ENCODE measurements at regions not wholly inside any gene's neighbourhood (a gene's known extent, or its start where the extent isn't known, plus 50 kb on each side); places are given as distances from the start of the nearest gene placed in this dataset.

- no peak for DNase-seq (ENCODE audit: low read depth)
- no peak overlapping the region for H3K4me3 ChIP-seq (ENCODE audit: control insufficient read depth, low read depth, low read length)
- TF ChIP-seq CTCF (conservative IDR thresholded peaks at IDR 0.05; ENCODE audit: control insufficient read depth, insufficient read depth, low read depth, low read length), result no peak
These were observed 72.0 kb downstream of the SYNE3 start for GRCh38 chr14:95444132-95445129.

DNA sequence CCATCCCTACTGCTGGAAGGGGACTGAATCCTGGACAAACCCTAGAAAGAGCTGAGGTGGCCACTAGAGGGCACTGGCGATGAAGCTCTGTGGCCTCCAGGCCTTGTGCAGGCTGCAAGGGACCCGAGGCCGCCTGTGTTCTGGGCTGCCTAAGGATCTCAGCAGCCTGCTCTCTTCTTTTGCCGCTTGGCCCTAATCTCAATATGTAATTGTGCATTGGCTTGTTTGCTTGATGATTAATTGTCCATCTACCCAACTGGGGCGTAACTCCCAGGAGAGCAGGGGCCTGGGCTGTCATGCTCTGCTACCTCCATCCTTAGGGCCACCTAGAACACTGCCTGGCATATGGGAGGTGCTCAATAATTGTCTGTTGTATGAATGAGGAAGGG is 73.8 kb downstream of the SYNE3 start:
- no peak overlapping the region for H3K4me3 ChIP-seq (ENCODE audit: control insufficient read depth, low read depth, low read length)
- peak; percentile 81 for DNase-seq (ENCODE audit: low read depth)
- TF ChIP-seq CTCF (conservative IDR thresholded peaks at IDR 0.05; ENCODE audit: control insufficient read depth, insufficient read depth, low read depth, low read length), result peak; percentile 93

DNA sequence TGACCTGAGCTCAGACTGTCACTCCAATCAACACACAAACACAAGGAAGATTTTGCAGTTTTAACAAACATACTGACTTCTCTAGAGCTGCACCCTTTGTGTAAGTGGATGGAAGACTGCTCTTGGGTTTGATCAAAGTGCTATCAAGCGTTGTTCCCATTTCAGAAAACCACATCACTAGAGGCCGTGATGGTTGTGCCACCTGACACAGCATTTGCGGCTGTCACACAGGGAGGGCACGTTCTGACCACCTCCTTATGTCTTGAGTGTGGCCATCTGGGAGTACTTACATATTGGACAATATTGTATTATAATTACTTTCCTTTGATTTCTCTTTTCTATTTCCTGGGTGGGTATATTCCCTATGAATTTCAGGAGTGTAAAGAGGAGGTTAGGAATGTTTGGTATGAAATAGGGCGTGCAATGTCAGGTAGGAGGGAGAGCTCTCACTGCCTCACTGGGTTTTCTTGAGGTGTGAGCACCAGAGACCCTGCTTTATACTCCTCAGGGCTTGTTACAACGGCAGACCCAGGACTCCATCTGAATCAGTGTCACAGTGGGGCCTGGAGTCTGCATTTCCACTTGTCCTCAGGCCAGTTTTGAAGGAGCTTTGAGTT is 74.3 kb downstream of the SYNE3 start:
- TF ChIP-seq CTCF (conservative IDR thresholded peaks at IDR 0.05; ENCODE audit: control insufficient read depth, insufficient read depth, low read depth, low read length), result no peak
- DNase-seq (ENCODE audit: low read depth), result no peak
- no peak overlapping the region for H3K4me3 ChIP-seq (ENCODE audit: control insufficient read depth, low read depth, low read length)

GRCh38 chr14:95440951-95441350 is 75.5 kb downstream of the SYNE3 start:
- no peak overlapping the region for H3K4me3 ChIP-seq (ENCODE audit: control insufficient read depth, low read depth, low read length)
- no peak for TF ChIP-seq CTCF (conservative IDR thresholded peaks at IDR 0.05; ENCODE audit: control insufficient read depth, insufficient read depth, low read depth, low read length)
- no peak for DNase-seq (ENCODE audit: low read depth)

DNA sequence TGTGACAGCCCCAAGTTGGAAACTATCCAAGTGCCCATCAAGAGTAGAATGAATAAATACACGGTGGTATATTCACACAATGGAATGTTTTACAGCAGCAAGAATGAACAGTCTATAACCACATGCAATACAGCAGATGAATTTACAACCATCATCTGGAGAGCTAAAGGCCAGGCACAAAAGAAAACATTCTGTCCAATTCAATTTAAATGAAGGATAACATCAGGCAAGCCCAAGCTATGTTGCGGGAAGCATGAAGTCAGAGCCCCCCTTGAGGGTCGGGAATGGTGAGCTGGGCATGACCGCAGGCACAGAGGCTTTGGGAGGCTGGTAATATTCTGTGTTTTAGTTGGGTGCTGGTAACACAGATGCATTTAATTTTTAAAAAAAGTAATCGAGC is 76.0 kb downstream of the SYNE3 start:
- DNase-seq (ENCODE audit: low read depth), result no peak
- TF ChIP-seq CTCF (conservative IDR thresholded peaks at IDR 0.05; ENCODE audit: control insufficient read depth, insufficient read depth, low read depth, low read length), result no peak

DNA sequence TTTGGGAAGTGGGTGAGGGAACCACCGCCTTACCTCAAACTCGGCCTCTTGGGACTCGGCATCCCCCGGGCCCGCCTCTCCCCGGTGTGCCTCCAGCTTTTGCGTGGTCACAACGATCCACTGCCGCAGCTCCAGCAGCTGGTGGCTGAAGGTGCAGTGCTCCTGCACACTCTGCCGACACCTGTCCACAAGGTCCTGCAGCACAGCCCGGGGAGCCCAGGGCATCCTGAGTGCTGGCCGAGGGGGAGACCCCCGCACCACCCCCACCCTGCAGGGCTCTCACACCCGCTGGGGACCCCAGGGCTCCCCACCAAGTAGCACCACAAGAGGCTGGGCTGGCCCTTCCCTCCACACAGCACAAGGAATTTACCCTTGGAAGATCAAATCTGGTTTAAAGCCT is 76.6 kb downstream of the SYNE3 start:
- TF ChIP-seq CTCF (conservative IDR thresholded peaks at IDR 0.05; ENCODE audit: control insufficient read depth, insufficient read depth, low read depth, low read length), result no peak
- H3K4me3 ChIP-seq (ENCODE audit: control insufficient read depth, low read depth, low read length), result no peak overlapping the region
- no peak for DNase-seq (ENCODE audit: low read depth)

More for the DNA sequence above, 76.0 kb downstream of the SYNE3 start:
- no peak overlapping the region for H3K4me3 ChIP-seq (ENCODE audit: control insufficient read depth, low read depth, low read length)
